GM18867 (cell line): ENCODE measurements at regions not wholly inside any gene's neighbourhood (a gene's known extent, or its start where the extent isn't known, plus 50 kb on each side); places are given as distances from the start of the nearest gene placed in this dataset.
A peak's percentile ranks its signal among the peaks of the same experiment; 100 is the strongest.

Source experiments
- ATAC-seq: cut with Tn5 transposase; IDR thresholded peaks from one replicate; pipeline ENCODE4 v1.9.1; 2021; ENCODE audit warnings: mild to moderate bottlenecking, moderate library complexity; ENCODE audit not compliant: unreplicated experiment

GRCh38 chr16:49003992-49004391, 277.6 kb downstream of the CBLN1 start:
- no peak for ATAC-seq

GRCh38 chr16:49003022-49003421, 278.6 kb downstream of the CBLN1 start:
- no peak for ATAC-seq

GRCh38 chr16:49000594-49000993, 281.0 kb downstream of the CBLN1 start:
- ATAC-seq, result no peak

GRCh38 chr16:48999508-48999907, 282.1 kb downstream of the CBLN1 start:
- ATAC-seq, result no peak

- ATAC-seq, result no peak
Observed at GRCh38 chr16:48999044-48999443, 282.6 kb downstream of the CBLN1 start.

GRCh38 chr16:48997946-48998345, 283.7 kb downstream of the CBLN1 start:
- ATAC-seq, result no peak

GRCh38 chr16:48997081-48997615, 284.5 kb downstream of the CBLN1 start:
- ATAC-seq, result no peak

GRCh38 chr16:48978501-48978900, 303.1 kb downstream of the CBLN1 start:
- ATAC-seq, result no peak

GRCh38 chr16:48972236-48972635, 309.4 kb downstream of the CBLN1 start:
- ATAC-seq, result no peak

GRCh38 chr16:48971571-48972077, 310.0 kb downstream of the CBLN1 start:
- ATAC-seq, result no peak

- no peak for ATAC-seq
Observed at GRCh38 chr16:48970216-48970615, 311.4 kb downstream of the CBLN1 start.

- ATAC-seq, result no peak
Observed at GRCh38 chr16:48969611-48970010, 312.0 kb downstream of the CBLN1 start.

GRCh38 chr16:48965386-48965785, 316.3 kb downstream of the CBLN1 start:
- ATAC-seq, result no peak

- ATAC-seq, result no peak
Observed at GRCh38 chr16:48963901-48964615, 317.6 kb downstream of the CBLN1 start.

- ATAC-seq, result no peak
Observed at GRCh38 chr16:48963306-48963705, 318.3 kb downstream of the CBLN1 start.

GRCh38 chr16:48961546-48961945, 320.1 kb downstream of the CBLN1 start:
- no peak for ATAC-seq

GRCh38 chr16:48960830-48961229, 320.8 kb downstream of the CBLN1 start:
- peak; percentile 70 for ATAC-seq

GRCh38 chr16:48959747-48960146, 321.9 kb downstream of the CBLN1 start:
- ATAC-seq, result no peak

- no peak for ATAC-seq
Observed at GRCh38 chr16:48959204-48959603, 322.4 kb downstream of the CBLN1 start.

- ATAC-seq, result no peak
Observed at GRCh38 chr16:48958681-48959080, 323.0 kb downstream of the CBLN1 start.

GRCh38 chr16:48956620-48957019, 325.0 kb downstream of the CBLN1 start:
- ATAC-seq, result no peak

- no peak for ATAC-seq
Observed at GRCh38 chr16:48955837-48956236, 325.8 kb downstream of the CBLN1 start.
